ENCODE measurements at regions not wholly inside any gene's neighbourhood (a gene's known extent, or its start where the extent isn't known, plus 50 kb on each side); places are given as distances from the start of the nearest gene placed in this dataset.

- no peak overlapping the region for H3K4me3 ChIP-seq (replicated peaks in 1 of 3; ENCODE audit: low read depth in 2 of 3, low read length in 3 of 3)
- H3K4me1 ChIP-seq (ENCODE audit: control insufficient read depth in 1 of 2, insufficient read depth in 2 of 2, low read length in 2 of 2), result no peaks in the 10 kb centered on the region
- H3K27ac ChIP-seq (ENCODE audit: low read depth in 1 of 2, low read length in 2 of 2), result no peak overlapping the region
- H3K9me3 ChIP-seq (replicated peaks in 1 of 2; ENCODE audit: control insufficient read depth in 1 of 2, insufficient read depth in 1 of 2, low read length in 2 of 2), result no peaks in the 10 kb centered on the region
- TF ChIP-seq CTCF (IDR thresholded peaks at IDR 0.05), result no peak
- H3K9ac ChIP-seq (ENCODE audit: insufficient read depth, low read length, poor library complexity, severe bottlenecking), result no peak overlapping the region
- H3K27me3 ChIP-seq (ENCODE audit: control insufficient read depth in 2 of 2, insufficient read depth in 2 of 2, low read length in 2 of 2), result no peaks in the 10 kb centered on the region
- no peak for DNase-seq
- Mint-ChIP-seq H3K36me3 (no peaks in the 10 kb centered on the region), H3K27ac (no peak overlapping the region), H3K4me3 (no peak overlapping the region), H3K27me3 (ENCODE audit: low read depth in 3 of 3) (no peaks in the 10 kb centered on the region), H3K9me3 (peaks cover 0 to 3% (median 0%) of the 10 kb centered on the region in 7 donors), H3K4me1 (no peaks in the 10 kb centered on the region)
- intact Hi-C loops (cut with micrococcal nuclease), result no loop called here
- no peaks in the 10 kb centered on the region for H4K20me1 ChIP-seq (ENCODE audit: insufficient read depth, low read length)
- H3K4me2 ChIP-seq (replicated peaks; ENCODE audit: extremely low read depth, low read length, poor library complexity, severe bottlenecking), result no peak overlapping the region
- no peaks in the 10 kb centered on the region for H3K36me3 ChIP-seq (replicated peaks in 1 of 2; ENCODE audit: control insufficient read depth in 1 of 2, insufficient read depth in 2 of 2, low read length in 2 of 2)
- no peak overlapping the region for H2AFZ ChIP-seq (ENCODE audit: insufficient read depth, low read depth, low read length, poor library complexity, severe bottlenecking)
- H3K79me2 ChIP-seq (ENCODE audit: insufficient read depth, low read length), result no peaks in the 10 kb centered on the region
Observed at GRCh38 chr6:119800526-119800925, 451.0 kb upstream of the MAN1A1 start.

- Histone ChIP-seq H4K20me1 (ENCODE audit: insufficient read depth, low read length) (no peaks in the 10 kb centered on the region), H3K4me2 (replicated peaks; ENCODE audit: extremely low read depth, low read length, poor library complexity, severe bottlenecking) (no peak overlapping the region), H3K9me3 (replicated peaks in 1 of 2; ENCODE audit: control insufficient read depth in 1 of 2, insufficient read depth in 1 of 2, low read length in 2 of 2) (no peaks in the 10 kb centered on the region), H3K79me2 (ENCODE audit: insufficient read depth, low read length) (no peaks in the 10 kb centered on the region), H3K4me1 (ENCODE audit: control insufficient read depth in 1 of 2, insufficient read depth in 2 of 2, low read length in 2 of 2) (no peaks in the 10 kb centered on the region), H3K27me3 (ENCODE audit: control insufficient read depth in 2 of 2, insufficient read depth in 2 of 2, low read length in 2 of 2) (no peaks in the 10 kb centered on the region), H3K4me3 (replicated peaks in 1 of 3; ENCODE audit: low read depth in 2 of 3, low read length in 3 of 3) (no peak overlapping the region), H2AFZ (ENCODE audit: insufficient read depth, low read depth, low read length, poor library complexity, severe bottlenecking) (no peak overlapping the region), H3K27ac (ENCODE audit: low read depth in 1 of 2, low read length in 2 of 2) (no peak overlapping the region), H3K9ac (ENCODE audit: insufficient read depth, low read length, poor library complexity, severe bottlenecking) (no peak overlapping the region), H3K36me3 (replicated peaks in 1 of 2; ENCODE audit: control insufficient read depth in 1 of 2, insufficient read depth in 2 of 2, low read length in 2 of 2) (no peaks in the 10 kb centered on the region)
- Mint-ChIP-seq H3K27me3 (ENCODE audit: low read depth in 3 of 3) (no peaks in the 10 kb centered on the region), H3K4me3 (no peak overlapping the region), H3K36me3 (no peaks in the 10 kb centered on the region), H3K9me3 (peaks cover 0 to 3% (median 0%) of the 10 kb centered on the region in 7 donors), H3K4me1 (no peaks in the 10 kb centered on the region), H3K27ac (no peak overlapping the region)
- intact Hi-C loops (cut with micrococcal nuclease), result no loop called here
- DNase-seq, result no peak
- 88% methylated on average over 1 of the region's 5 CpGs for WGBS (ENCODE audit: insufficient coverage)
- TF ChIP-seq CTCF (IDR thresholded peaks at IDR 0.05), result no peak
Observed at GRCh38 chr6:119799596-119800509, 450.3 kb upstream of the MAN1A1 start.
